Spleen (tissue), 11 donors: ENCODE measurements at regions not wholly inside any gene's neighbourhood (a gene's known extent, or its start where the extent isn't known, plus 50 kb on each side); places are given as distances from the start of the nearest gene placed in this dataset.

Source experiments
- DNase-seq: peaks from one replicate; pipeline ENCODE4 v3.0.0-alpha.2; 2020
- H3K27ac ChIP-seq, 8 donors: fragments of 200-600 bp; sonication (generic) in 7 of 8; 1 replicate in 4 of 8; 2 replicates in 4 of 8; pipeline versions ENCODE4 v1.5.0 to v1.8.0; 2016 to 2021; ENCODE audit warnings: inconsistent platforms in 4 of 8, mild to moderate bottlenecking in 4 of 8, moderate library complexity in 1 of 8
- H3K27me3 ChIP-seq, 7 donors: fragments of 200-600 bp; sonication (generic) in 6 of 7; replicated peaks in 1 of 7; 1 replicate in 4 of 7; 2 replicates in 3 of 7; pipeline versions ENCODE4 v1.5.0 to v1.8.0; 2016 to 2021; ENCODE audit warnings: inconsistent platforms in 3 of 7, mild to moderate bottlenecking in 1 of 7
- H3K36me3 ChIP-seq, 6 donors: fragments of 200-600 bp; sonication (generic) in 5 of 6; 1 replicate in 4 of 6; 2 replicates in 2 of 6; pipeline versions ENCODE4 v1.5.0 to v1.8.0; 2016 to 2021; ENCODE audit warnings: inconsistent platforms in 2 of 6
- H3K4me1 ChIP-seq, 6 donors: fragments of 200-600 bp; sonication (generic) in 5 of 6; 1 replicate in 3 of 6; 2 replicates in 3 of 6; pipeline versions ENCODE4 v1.5.0 to v1.8.0; 2016 to 2021; ENCODE audit warnings: inconsistent platforms in 3 of 6
- H3K4me3 ChIP-seq, 8 donors: fragments of 200-600 bp; sonication (generic) in 7 of 8; 1 replicate in 4 of 8; 2 replicates in 4 of 8; pipeline versions ENCODE4 v1.5.0 to v1.8.0; 2016 to 2021; ENCODE audit warnings: inconsistent platforms in 4 of 8, mild to moderate bottlenecking in 4 of 8, moderate library complexity in 2 of 8
- H3K9me3 ChIP-seq, 8 donors: fragments of 200-600 bp; sonication (generic) in 7 of 8; 1 replicate in 4 of 8; 2 replicates in 4 of 8; pipeline versions ENCODE4 v1.5.0 to v1.8.0; 2016 to 2021; ENCODE audit warnings: inconsistent platforms in 4 of 8
- CTCF ChIP-seq, 11 experiments: fragments of 200-600 bp in 7 of 11; fragments of 450-650 bp in 4 of 11; sonication (generic) in 4 of 11; IDR thresholded peaks in 8 of 11; conservative IDR thresholded peaks in 3 of 11; 1 replicate in 7 of 11; 2 replicates in 4 of 11; pipeline versions ENCODE4 v1.4.0 to v1.8.0; 2016 to 2021; ENCODE audit warnings: antibody characterized with exemption in 11 of 11, inconsistent platforms in 4 of 11, mild to moderate bottlenecking in 1 of 11
- POLR2A ChIP-seq, 3 donors: fragments of 450-650 bp; IDR thresholded peaks; one replicate each; pipeline ENCODE4 v1.5.1; 2017; ENCODE audit warnings: antibody characterized with exemption in 3 of 3, mild to moderate bottlenecking in 1 of 3
- POLR2AphosphoS5 ChIP-seq, 3 donors: sonication (generic); formaldehyde crosslinking; IDR thresholded peaks; one replicate each; pipeline ENCODE4 v1.5.1; 2017; ENCODE audit warnings: antibody characterized with exemption in 3 of 3
- WGBS, 5 donors: extraction: QIAGEN DNeasy Blood & Tissue Kit in 3 of 5; methylation state at CpG; one replicate each; pipeline versions ENCODE4 v1.1.5 to v1.1.7; 2013 to 2018; 5-methylcytosine and 5-hydroxymethylcytosine counted together
- intact Hi-C: fragments of 100-400 bp; cut with DNase I; formaldehyde crosslinking; loops from one replicate; pipeline ENCODE4 v1.15.0; 2023; ENCODE audit warnings: low total_unique reads
- donor health status: healthy with polysubstance abuse.
- donor health status: DM: no; HTN: no; CAD: no; lungs with moderate emphysema.
- donor health status: DM: no; HTN: no; CAD: no.
- donor health status: Bipolar disorder and iron deficiency.
- donor health status: healthy.
- donor health status: DM: no; HTN: no; CAD: no.
- donor health status: DM: yes; HTN: yes; CAD: no.

- intact Hi-C loops: no loop called here
- TF ChIP-seq POLR2A (IDR thresholded peaks at IDR 0.05): no peak
- no peak for TF ChIP-seq POLR2AphosphoS5 (IDR thresholded peaks at IDR 0.05)
- no peak for TF ChIP-seq CTCF (IDR thresholded peaks at IDR 0.05 in 8 of 11, conservative IDR thresholded peaks at IDR 0.05 in 3 of 11)
- Histone ChIP-seq H3K9me3 (peaks cover 0 to 4% (median 0%) of the 10 kb centered on the region in 8 donors), H3K27ac (no peak overlapping the region), H3K36me3 (no peaks in the 10 kb centered on the region), H3K4me3 (no peak overlapping the region), H3K4me1 (no peaks in the 10 kb centered on the region), H3K27me3 (no peaks in the 10 kb centered on the region)
- no peak for DNase-seq
- WGBS, 5 donors: 84 to 91% (median 88%) methylated on average over 2 of the region's 2 CpGs
Measured at GRCh38 chr13:81615031-81615430, 1274.1 kb upstream of the SPRY2 start.

- no peak for TF ChIP-seq CTCF (IDR thresholded peaks at IDR 0.05 in 8 of 11, conservative IDR thresholded peaks at IDR 0.05 in 3 of 11)
- no peak for TF ChIP-seq POLR2AphosphoS5 (IDR thresholded peaks at IDR 0.05)
- DNase-seq: no peak
- peaks cover 0 to 4% (median 0%) of the 10 kb centered on the region in 8 donors for H3K9me3 ChIP-seq
- H3K4me1 ChIP-seq: no peaks in the 10 kb centered on the region
- no peak overlapping the region for H3K27ac ChIP-seq
- no peak overlapping the region for H3K4me3 ChIP-seq
- H3K27me3 ChIP-seq: no peaks in the 10 kb centered on the region
- 49 to 68% (median 51%) methylated on average over 1 of the region's 1 CpG for WGBS, 5 donors
- intact Hi-C loops: no loop called here
- no peaks in the 10 kb centered on the region for H3K36me3 ChIP-seq
Measured at GRCh38 chr13:81610644-81611043, 1269.7 kb upstream of the SPRY2 start.

- intact Hi-C loops: no loop called here
- no peak for DNase-seq
- no peaks in the 10 kb centered on the region for H3K27me3 ChIP-seq
- H3K4me1 ChIP-seq: no peaks in the 10 kb centered on the region
- no peaks in the 10 kb centered on the region for H3K36me3 ChIP-seq
- TF ChIP-seq POLR2A (IDR thresholded peaks at IDR 0.05): no peak
- TF ChIP-seq CTCF (IDR thresholded peaks at IDR 0.05 in 8 of 11, conservative IDR thresholded peaks at IDR 0.05 in 3 of 11): no peak
- TF ChIP-seq POLR2AphosphoS5 (IDR thresholded peaks at IDR 0.05): no peak
- WGBS, 5 donors: 69 to 86% (median 81%) methylated on average over 2 of the region's 2 CpGs
- no peak overlapping the region for H3K27ac ChIP-seq
- H3K9me3 ChIP-seq: peaks cover 0 to 4% (median 0%) of the 10 kb centered on the region in 8 donors
- H3K4me3 ChIP-seq: no peak overlapping the region
Measured at GRCh38 chr13:81609335-81609734, 1268.4 kb upstream of the SPRY2 start.

- H3K9me3 ChIP-seq: peaks cover 0 to 3% (median 0%) of the 10 kb centered on the region in 8 donors
- H3K27me3 ChIP-seq: no peaks in the 10 kb centered on the region
- no peak overlapping the region for H3K27ac ChIP-seq
- intact Hi-C loops: no loop called here
- DNase-seq: no peak
- no peak overlapping the region for H3K4me3 ChIP-seq
- 89 to 96% (median 92%) methylated on average over 12 of the region's 12 CpGs for WGBS, 5 donors
- no peak for TF ChIP-seq CTCF (IDR thresholded peaks at IDR 0.05 in 8 of 11, conservative IDR thresholded peaks at IDR 0.05 in 3 of 11)
- TF ChIP-seq POLR2AphosphoS5 (IDR thresholded peaks at IDR 0.05): no peak
- no peak for TF ChIP-seq POLR2A (IDR thresholded peaks at IDR 0.05)
- no peaks in the 10 kb centered on the region for H3K4me1 ChIP-seq
- no peaks in the 10 kb centered on the region for H3K36me3 ChIP-seq
Measured at GRCh38 chr13:81606074-81606473, 1265.1 kb upstream of the SPRY2 start.
